Upper lobe of left lung (tissue), 6 donors: ENCODE measurements at regions not wholly inside any gene's neighbourhood (a gene's known extent, or its start where the extent isn't known, plus 50 kb on each side); places are given as distances from the start of the nearest gene placed in this dataset.

Experiments
- ATAC-seq, 2 donors: fragments of 200-7000 bp; cut with Tn5 transposase; one replicate each; pipeline ENCODE4 v1.9.1; 2022; ENCODE audit warnings: mild to moderate bottlenecking in 2 of 2, moderate library complexity in 2 of 2; ENCODE audit not compliant: low FRiP score in 2 of 2
- DNase-seq, 2 donors: peaks; one replicate each; pipeline ENCODE4 v3.0.0-alpha.2; 2019 to 2020
- H3K27ac ChIP-seq, 4 donors: fragments of 200-600 bp; sonication (generic); one replicate each; pipeline ENCODE4 v1.5.1; 2016 to 2019
- H3K27me3 ChIP-seq, 4 donors: fragments of 200-600 bp; sonication (generic); one replicate each; pipeline ENCODE4 v1.5.1; 2017 to 2019
- H3K36me3 ChIP-seq, 4 donors: fragments of 200-600 bp; sonication (generic); one replicate each; pipeline ENCODE4 v1.5.1; 2016 to 2019
- H3K4me1 ChIP-seq, 4 donors: fragments of 200-600 bp; sonication (generic); one replicate each; pipeline ENCODE4 v1.5.1; 2018 to 2019
- H3K4me3 ChIP-seq, 4 donors: fragments of 200-600 bp; sonication (generic); one replicate each; pipeline ENCODE4 v1.5.1; 2017 to 2019; ENCODE audit warnings: mild to moderate bottlenecking in 2 of 4, moderate library complexity in 1 of 4
- H3K9me3 ChIP-seq, 4 donors: fragments of 200-600 bp; sonication (generic); one replicate each; pipeline ENCODE4 v1.5.1; 2018 to 2019
- CTCF ChIP-seq, 6 experiments: fragments of 450-650 bp in 4 of 6; fragments of 200-600 bp in 2 of 6; sonication (generic) in 2 of 6; IDR thresholded peaks; one replicate each; pipeline ENCODE4 v1.5.1; 2016 to 2019; ENCODE audit warnings: antibody characterized with exemption in 6 of 6
- EP300 ChIP-seq, 4 donors: sonication (generic); formaldehyde crosslinking; IDR thresholded peaks; one replicate each; pipeline ENCODE4 v1.5.1; 2017; ENCODE audit warnings: antibody characterized with exemption in 4 of 4, control low read depth in 2 of 4
- POLR2A ChIP-seq, 4 donors: fragments of 450-650 bp; IDR thresholded peaks; one replicate each; pipeline ENCODE4 v1.5.1; 2016 to 2017; ENCODE audit warnings: antibody characterized with exemption in 4 of 4, mild to moderate bottlenecking in 2 of 4
- POLR2AphosphoS5 ChIP-seq, 2 donors: sonication (generic); formaldehyde crosslinking; IDR thresholded peaks; one replicate each; pipeline ENCODE4 v1.5.1; 2017; ENCODE audit warnings: antibody characterized with exemption in 2 of 2
- WGBS, 2 donors: methylation state at CpG; one replicate each; pipeline ENCODE4 v1.1.5; 2017 to 2018; 5-methylcytosine and 5-hydroxymethylcytosine counted together
- donor health status: DM: no; HTN: no; CAD: no; lungs with moderate emphysema.
- donor health status: DM: no; HTN: yes; CAD: no; lungs with severe emphysema.

- no peak overlapping the region for H3K27ac ChIP-seq
- no peaks in the 10 kb centered on the region for H3K27me3 ChIP-seq
- TF ChIP-seq CTCF (IDR thresholded peaks at IDR 0.05) (no peak), EP300 (IDR thresholded peaks at IDR 0.05) (no peak), POLR2AphosphoS5 (IDR thresholded peaks at IDR 0.05) (no peak), POLR2A (IDR thresholded peaks at IDR 0.05) (no peak)
- no peak for DNase-seq
- no peak for ATAC-seq
- no peaks in the 10 kb centered on the region for H3K9me3 ChIP-seq
- no peaks in the 10 kb centered on the region for H3K36me3 ChIP-seq
- H3K4me1 ChIP-seq = no peaks in the 10 kb centered on the region
- H3K4me3 ChIP-seq = no peak overlapping the region
Observed at GRCh38 chr5:136905571-136905970, 540.2 kb upstream of the TRPC7 start.

GRCh38 chr5:136894070-136894469, 528.7 kb upstream of the TRPC7 start:
- no peaks in the 10 kb centered on the region for H3K36me3 ChIP-seq
- no peaks in the 10 kb centered on the region for H3K4me1 ChIP-seq
- ATAC-seq = no peak
- no peaks in the 10 kb centered on the region for H3K9me3 ChIP-seq
- WGBS, 2 donors = 66 to 88% methylated on average over 5 of the region's 5 CpGs
- H3K27me3 ChIP-seq = no peaks in the 10 kb centered on the region
- H3K4me3 ChIP-seq = no peak overlapping the region
- no peak for DNase-seq
- TF ChIP-seq EP300 (IDR thresholded peaks at IDR 0.05) = no peak
- no peak for TF ChIP-seq POLR2AphosphoS5 (IDR thresholded peaks at IDR 0.05)
- TF ChIP-seq POLR2A (IDR thresholded peaks at IDR 0.05) = no peak
- no peak for TF ChIP-seq CTCF (IDR thresholded peaks at IDR 0.05)
- no peak overlapping the region for H3K27ac ChIP-seq

DNA sequence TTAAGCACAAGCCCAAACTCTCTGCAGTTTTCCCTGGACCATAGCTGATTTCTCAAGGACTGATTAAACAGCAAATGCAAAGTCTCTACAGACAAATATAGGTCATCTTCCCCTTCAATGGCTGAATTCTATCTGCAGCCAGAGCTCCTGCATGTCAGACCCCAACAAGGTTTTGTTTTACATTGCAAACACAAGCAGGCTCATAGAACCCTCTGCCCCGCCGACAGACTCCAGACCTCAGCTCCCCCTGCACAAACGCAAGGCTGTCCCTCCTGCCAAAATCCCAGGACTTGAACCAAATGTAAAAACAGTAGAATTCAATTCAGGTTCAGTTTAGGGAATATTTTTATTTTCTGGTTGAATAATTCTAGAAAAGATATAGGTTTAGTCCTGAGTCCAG, 526.7 kb upstream of the TRPC7 start:
- no peak for ATAC-seq
- Histone ChIP-seq H3K36me3 (no peaks in the 10 kb centered on the region), H3K9me3 (no peaks in the 10 kb centered on the region), H3K4me3 (no peak overlapping the region), H3K27ac (no peak overlapping the region), H3K27me3 (no peaks in the 10 kb centered on the region), H3K4me1 (no peaks in the 10 kb centered on the region)
- no peak for DNase-seq
- WGBS, 2 donors = 53 to 77% methylated on average over 3 of the region's 3 CpGs
- TF ChIP-seq CTCF (IDR thresholded peaks at IDR 0.05) (no peak), POLR2A (IDR thresholded peaks at IDR 0.05) (no peak), POLR2AphosphoS5 (IDR thresholded peaks at IDR 0.05) (no peak), EP300 (IDR thresholded peaks at IDR 0.05) (no peak)

DNA sequence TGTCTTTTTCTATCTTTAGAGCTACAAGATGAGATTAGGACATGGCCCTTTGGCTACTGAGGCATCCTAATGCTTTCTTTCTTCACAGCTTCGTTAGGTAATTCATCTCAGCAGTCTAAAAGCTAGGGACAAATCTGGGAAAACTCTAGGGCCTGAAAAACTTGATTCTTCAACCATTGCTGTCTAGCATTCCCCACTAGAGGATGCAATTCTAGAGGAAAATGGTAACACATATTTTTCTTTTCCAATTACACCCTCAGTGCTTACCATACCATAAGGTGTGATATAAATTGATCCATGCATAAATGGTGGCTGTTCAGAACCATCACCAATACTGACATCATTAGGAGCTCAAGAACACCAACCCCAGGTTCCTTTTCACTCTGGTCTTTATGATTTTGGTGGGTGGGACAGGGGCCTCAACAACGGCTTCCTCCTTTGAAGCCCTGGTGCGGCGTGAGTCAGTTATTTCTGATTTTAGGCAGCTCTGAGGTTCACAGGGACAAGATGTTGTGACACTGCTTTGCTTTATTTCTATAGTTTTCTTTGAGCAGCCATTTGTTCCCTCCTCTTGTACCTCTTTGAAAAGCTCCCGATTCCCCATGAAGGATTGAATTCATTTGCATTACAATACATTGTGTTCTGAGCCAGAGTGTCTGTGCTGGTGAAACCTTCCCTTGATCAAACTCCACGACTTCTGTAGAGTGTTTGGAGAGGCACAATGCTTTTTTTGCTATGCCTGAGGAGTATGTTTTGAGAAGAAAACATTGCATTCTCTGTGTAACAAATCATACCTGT, 526.0 kb upstream of the TRPC7 start:
- no peak for ATAC-seq
- H3K27me3 ChIP-seq = no peaks in the 10 kb centered on the region
- H3K4me1 ChIP-seq = no peaks in the 10 kb centered on the region
- H3K27ac ChIP-seq = no peak overlapping the region
- no peak overlapping the region for H3K4me3 ChIP-seq
- WGBS, 2 donors = 23 to 44% methylated on average over 4 to 6 of the region's 6 CpGs
- no peak for DNase-seq
- H3K9me3 ChIP-seq = no peaks in the 10 kb centered on the region
- no peaks in the 10 kb centered on the region for H3K36me3 ChIP-seq
- TF ChIP-seq POLR2AphosphoS5 (IDR thresholded peaks at IDR 0.05) (no peak), POLR2A (IDR thresholded peaks at IDR 0.05) (no peak), CTCF (IDR thresholded peaks at IDR 0.05) (no peak), EP300 (IDR thresholded peaks at IDR 0.05) (no peak)
